WTC11 (cell line): ENCODE measurements at regions not wholly inside any gene's neighbourhood (a gene's known extent, or its start where the extent isn't known, plus 50 kb on each side); places are given as distances from the start of the nearest gene placed in this dataset.
"Not testable (repeated sequence)": the region's sequence is repeated elsewhere in the genome, so short reads cannot be mapped to it uniquely, and the experiment has no call there.

Source experiments
- CTCF ChIP-seq: fragments of 200-600 bp; IDR thresholded peaks from 2 replicates; pipeline ENCODE4 v1.8.0; 2022; ENCODE audit warnings: antibody characterized with exemption
- HMGXB4 ChIP-seq: sonication (generic); formaldehyde crosslinking; IDR thresholded peaks from 2 replicates; pipeline ENCODE4 v1.8.1; 2023; ENCODE audit warnings: mild to moderate bottlenecking, moderate library complexity, missing genetic modification reagents
- IRF2 ChIP-seq: sonication (generic); formaldehyde crosslinking; IDR thresholded peaks from 2 replicates; pipeline ENCODE4 v1.8.0; 2022; ENCODE audit warnings: low read depth, missing genetic modification reagents, borderline replicate concordance
- USF2 ChIP-seq: sonication (generic); formaldehyde crosslinking; IDR thresholded peaks from 2 replicates; pipeline ENCODE4 v1.8.1; 2023; ENCODE audit warnings: mild to moderate bottlenecking, missing genetic modification reagents, moderate library complexity

- not testable (repeated sequence) for TF ChIP-seq CTCF; USF2 (CRISPR knock-in tag); HMGXB4 (CRISPR knock-in tag); IRF2 (CRISPR knock-in tag)
These were observed 89.9 kb upstream of the ZNF608 start for GRCh38 chr5:124836314-124836713.
